ENCODE measurements at regions not wholly inside any gene's neighbourhood (a gene's known extent, or its start where the extent isn't known, plus 50 kb on each side); places are given as distances from the start of the nearest gene placed in this dataset.

DNA sequence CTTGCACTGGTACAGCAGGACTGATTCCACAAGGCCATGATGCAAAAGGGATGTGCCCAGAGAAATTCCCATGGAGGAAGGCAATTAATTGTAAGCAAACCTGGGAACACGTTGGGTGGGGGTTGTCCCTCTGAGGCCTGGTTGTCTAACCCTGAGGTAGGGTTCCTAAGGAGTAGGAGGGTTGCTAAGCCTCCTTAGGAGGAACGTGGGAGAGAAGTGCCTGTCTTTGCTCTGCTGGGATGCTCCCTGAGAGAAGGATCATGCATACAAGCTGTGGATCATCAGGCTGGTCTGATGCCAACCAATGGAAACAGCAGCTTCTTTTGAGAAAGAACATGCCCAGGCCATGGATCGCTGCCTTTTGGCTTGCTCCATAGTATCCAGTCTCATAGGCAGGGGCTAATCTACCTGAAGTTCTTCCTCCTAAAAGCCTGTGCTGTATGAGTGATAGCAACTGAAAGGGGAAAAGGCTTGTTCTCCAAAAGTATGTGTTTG is 203.7 kb upstream of the NPVF start:
- intact Hi-C loops (cut with DNase I, micrococcal nuclease) = no loop called here
- ATAC-seq = no peak

DNA sequence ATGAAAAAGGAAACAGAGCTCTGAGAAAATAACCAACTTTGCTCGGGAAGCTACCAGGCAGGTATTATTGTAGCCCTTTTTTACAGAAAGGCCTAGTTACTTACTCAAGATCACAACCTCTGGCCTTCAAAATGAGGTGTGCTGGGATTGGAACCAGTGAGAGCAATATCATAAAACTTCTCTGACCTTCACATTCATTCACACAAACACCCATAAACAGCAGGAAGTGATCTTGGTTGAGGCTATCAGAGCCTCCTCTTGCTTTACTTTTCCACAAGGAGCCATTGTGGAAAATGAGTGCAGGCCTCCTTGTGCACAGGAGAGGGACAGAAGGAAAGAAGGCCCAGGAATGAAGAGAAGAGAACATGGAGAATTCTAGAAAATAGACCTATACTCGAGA is 204.5 kb upstream of the NPVF start:
- intact Hi-C loops (cut with DNase I, micrococcal nuclease) = no loop called here
- peak; percentile 62 for ATAC-seq

More for the DNA sequence above, 203.7 kb upstream of the NPVF start:
- no peak for DNase-seq
- H3K4me1 ChIP-seq (ENCODE audit: low read depth) = no peaks in the 10 kb centered on the region
- H3K4me3 ChIP-seq = no peak overlapping the region
- no peaks in the 10 kb centered on the region for H3K36me3 ChIP-seq (ENCODE audit: low read depth)
- H3K9me3 ChIP-seq = no peaks in the 10 kb centered on the region
- TF ChIP-seq, protein P1, sequence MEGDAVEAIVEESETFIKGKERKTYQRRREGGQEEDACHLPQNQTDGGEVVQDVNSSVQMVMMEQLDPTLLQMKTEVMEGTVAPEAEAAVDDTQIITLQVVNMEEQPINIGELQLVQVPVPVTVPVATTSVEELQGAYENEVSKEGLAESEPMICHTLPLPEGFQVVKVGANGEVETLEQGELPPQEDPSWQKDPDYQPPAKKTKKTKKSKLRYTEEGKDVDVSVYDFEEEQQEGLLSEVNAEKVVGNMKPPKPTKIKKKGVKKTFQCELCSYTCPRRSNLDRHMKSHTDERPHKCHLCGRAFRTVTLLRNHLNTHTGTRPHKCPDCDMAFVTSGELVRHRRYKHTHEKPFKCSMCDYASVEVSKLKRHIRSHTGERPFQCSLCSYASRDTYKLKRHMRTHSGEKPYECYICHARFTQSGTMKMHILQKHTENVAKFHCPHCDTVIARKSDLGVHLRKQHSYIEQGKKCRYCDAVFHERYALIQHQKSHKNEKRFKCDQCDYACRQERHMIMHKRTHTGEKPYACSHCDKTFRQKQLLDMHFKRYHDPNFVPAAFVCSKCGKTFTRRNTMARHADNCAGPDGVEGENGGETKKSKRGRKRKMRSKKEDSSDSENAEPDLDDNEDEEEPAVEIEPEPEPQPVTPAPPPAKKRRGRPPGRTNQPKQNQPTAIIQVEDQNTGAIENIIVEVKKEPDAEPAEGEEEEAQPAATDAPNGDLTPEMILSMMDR (IDR thresholded peaks at IDR 0.05) = no peak

DNA sequence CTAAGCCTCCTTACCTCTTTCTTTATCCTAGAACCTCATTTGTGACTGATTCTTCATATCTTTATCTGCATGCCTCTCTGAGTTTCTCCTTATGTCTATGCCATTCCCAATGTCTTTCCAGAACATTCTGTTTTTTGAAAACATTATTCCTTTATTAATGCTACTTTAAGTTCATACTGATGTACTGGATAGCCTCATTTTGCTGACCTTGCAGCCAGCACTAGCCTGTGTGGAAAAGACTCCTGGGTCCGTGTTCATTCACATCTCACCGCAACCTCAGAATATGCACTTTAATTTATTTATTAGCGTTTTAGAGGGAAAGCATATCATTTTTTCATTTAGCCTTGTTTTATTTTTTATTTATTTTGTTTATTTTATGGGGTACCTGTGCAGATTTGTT is 208.1 kb upstream of the NPVF start:
- Histone ChIP-seq H3K4me1 (ENCODE audit: low read depth) (no peaks in the 10 kb centered on the region), H3K4me3 (no peak overlapping the region), H3K36me3 (ENCODE audit: low read depth) (no peaks in the 10 kb centered on the region), H3K9me3 (peaks cover 7% of the 10 kb centered on the region)
- ATAC-seq (no peak), DNase-seq (no peak)
- intact Hi-C loops (cut with DNase I, micrococcal nuclease) = no loop called here
- TF ChIP-seq, protein P1 (IDR thresholded peaks at IDR 0.05) = no peak

More for the DNA sequence above, 204.5 kb upstream of the NPVF start:
- Histone ChIP-seq H3K4me3 (no peak overlapping the region), H3K36me3 (ENCODE audit: low read depth) (no peaks in the 10 kb centered on the region), H3K4me1 (ENCODE audit: low read depth) (no peaks in the 10 kb centered on the region), H3K9me3 (no peaks in the 10 kb centered on the region)
- no peak for DNase-seq
- TF ChIP-seq, protein P1 (IDR thresholded peaks at IDR 0.05) = no peak

DNA sequence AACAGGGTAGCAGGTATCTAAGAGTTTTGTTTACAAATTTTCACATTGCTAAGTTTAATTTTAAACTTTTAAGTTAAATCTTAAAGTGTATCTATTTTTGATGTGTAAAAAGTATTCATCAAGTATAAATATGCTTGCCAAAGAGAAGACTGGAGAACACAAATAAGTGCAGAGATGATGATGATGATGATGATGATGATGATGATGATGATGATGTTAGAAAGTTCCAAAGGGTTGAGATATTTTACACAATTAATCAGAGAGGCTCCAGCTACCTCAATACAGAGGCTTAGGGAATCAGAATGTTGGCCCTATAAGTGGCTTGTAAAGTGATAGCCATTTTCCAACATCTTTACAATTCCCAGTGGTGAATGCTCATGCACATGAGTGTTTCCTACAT is 209.0 kb upstream of the NPVF start:
- TF ChIP-seq, protein P1 (IDR thresholded peaks at IDR 0.05) = no peak
- intact Hi-C loops (cut with DNase I, micrococcal nuclease) = no loop called here
- ATAC-seq (no peak), DNase-seq (no peak)
- H3K36me3 ChIP-seq (ENCODE audit: low read depth) = no peaks in the 10 kb centered on the region
- H3K4me3 ChIP-seq = no peak overlapping the region
- peaks cover 15% of the 10 kb centered on the region for H3K9me3 ChIP-seq
- H3K4me1 ChIP-seq (ENCODE audit: low read depth) = no peaks in the 10 kb centered on the region

DNA sequence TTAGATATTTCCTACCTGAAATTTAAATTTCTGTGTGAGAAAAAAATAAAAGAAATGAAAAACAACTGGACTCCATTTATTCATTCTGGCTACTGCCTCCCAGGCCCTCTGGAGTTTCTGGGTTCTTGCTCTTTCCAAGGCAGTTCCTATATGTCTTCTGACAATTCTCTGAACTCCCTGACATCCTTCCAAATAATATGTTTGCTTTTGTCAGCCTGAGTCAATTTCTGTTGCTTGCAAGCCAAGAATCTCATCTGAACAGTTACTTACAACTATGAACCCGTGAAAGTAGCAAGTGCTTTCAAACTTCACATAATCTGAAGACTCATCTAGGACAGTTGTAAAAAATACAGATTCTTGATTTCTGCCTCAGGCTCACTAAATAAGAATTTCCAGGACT is 216.7 kb upstream of the NPVF start:
- no peak for DNase-seq
- no peak for ATAC-seq
- TF ChIP-seq, protein P1 (IDR thresholded peaks at IDR 0.05) = no peak
- H3K4me3 ChIP-seq = no peak overlapping the region
- intact Hi-C loops (cut with DNase I, micrococcal nuclease) = no loop called here
- H3K9me3 ChIP-seq = peaks cover 10% of the 10 kb centered on the region
- H3K36me3 ChIP-seq (ENCODE audit: low read depth) = no peaks in the 10 kb centered on the region
- no peaks in the 10 kb centered on the region for H3K4me1 ChIP-seq (ENCODE audit: low read depth)

DNA sequence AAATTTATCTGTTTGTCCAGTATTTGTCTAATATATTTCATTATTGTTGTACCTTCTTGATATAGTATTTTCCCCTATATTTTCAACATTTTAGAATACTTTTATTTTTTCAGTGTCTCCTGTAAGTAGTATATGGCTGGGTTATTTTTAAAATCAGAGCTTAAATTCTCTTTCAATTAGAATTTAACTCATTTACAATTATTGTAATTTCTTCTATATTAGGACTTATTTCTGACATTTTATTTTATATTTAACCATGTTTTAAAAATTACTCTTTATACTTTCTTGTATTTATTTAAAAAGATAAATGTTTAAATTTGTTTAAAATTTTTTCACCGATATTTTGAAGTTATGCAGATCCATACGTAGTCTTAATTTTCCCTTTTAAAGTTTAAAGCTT is 220.0 kb upstream of the NPVF start:
- Histone ChIP-seq H3K4me1 (ENCODE audit: low read depth) (no peaks in the 10 kb centered on the region), H3K4me3 (no peak overlapping the region), H3K36me3 (ENCODE audit: low read depth) (no peaks in the 10 kb centered on the region), H3K9me3 (no peaks in the 10 kb centered on the region)
- DNase-seq (no peak), ATAC-seq (no peak)
- intact Hi-C loops (cut with DNase I, micrococcal nuclease) = no loop called here
- TF ChIP-seq, protein P1 (IDR thresholded peaks at IDR 0.05) = no peak
